Germinal center (tissue), 1 donor: ENCODE measurements at regions not wholly inside any gene's neighbourhood (a gene's known extent, or its start where the extent isn't known, plus 50 kb on each side); places are given as distances from the start of the nearest gene placed in this dataset.
"Not testable (repeated sequence)": the region's sequence is repeated elsewhere in the genome, so short reads cannot be mapped to it uniquely, and the experiment has no call there.

ENCODE experiments used
- DNase-seq: peaks from one replicate; pipeline ENCODE4 v3.0.0; 2012; ENCODE audit warnings: mixed read lengths, low spot score

GRCh38 chr10:31187607-31188210 is 131.3 kb upstream of the ZEB1 start:
- DNase-seq: no peak

- DNase-seq: no peak
Measured at GRCh38 chr10:31188792-31189406, 130.1 kb upstream of the ZEB1 start.

GRCh38 chr10:31190488-31190887 is 128.5 kb upstream of the ZEB1 start:
- no peak for DNase-seq

- DNase-seq: no peak
Measured at GRCh38 chr10:31192475-31192874, 126.5 kb upstream of the ZEB1 start.

GRCh38 chr10:31194986-31195385 is 124.0 kb upstream of the ZEB1 start:
- no peak for DNase-seq

GRCh38 chr10:31197886-31198285 is 121.1 kb upstream of the ZEB1 start:
- no peak for DNase-seq

GRCh38 chr10:31204090-31204489 is 114.9 kb upstream of the ZEB1 start:
- DNase-seq: no peak

- no peak for DNase-seq
Measured at GRCh38 chr10:31207636-31208035, 111.4 kb upstream of the ZEB1 start.

GRCh38 chr10:31209478-31209877 is 109.5 kb upstream of the ZEB1 start:
- DNase-seq: no peak

- DNase-seq: no peak
Measured at GRCh38 chr10:31210190-31210589, 108.8 kb upstream of the ZEB1 start.

- no peak for DNase-seq
Measured at GRCh38 chr10:31213959-31214358, 105.1 kb upstream of the ZEB1 start.

- DNase-seq: no peak
Measured at GRCh38 chr10:31215052-31215451, 104.0 kb upstream of the ZEB1 start.

GRCh38 chr10:31219306-31219705 is 99.7 kb upstream of the ZEB1 start:
- no peak for DNase-seq

- DNase-seq: not testable (repeated sequence)
Measured at GRCh38 chr10:31228780-31229179, 90.2 kb upstream of the ZEB1 start.

- no peak for DNase-seq
Measured at GRCh38 chr10:31239961-31240360, 79.1 kb upstream of the ZEB1 start.

- no peak for DNase-seq
Measured at GRCh38 chr10:31242902-31243301, 76.1 kb upstream of the ZEB1 start.

GRCh38 chr10:31251118-31251517 is 67.9 kb upstream of the ZEB1 start:
- DNase-seq: not testable (repeated sequence)

GRCh38 chr10:31253237-31253636 is 65.8 kb upstream of the ZEB1 start:
- DNase-seq: no peak

GRCh38 chr10:31261511-31262311 is 57.3 kb upstream of the ZEB1 start:
- no peak for DNase-seq

- no peak for DNase-seq
Measured at GRCh38 chr10:31262672-31263071, 56.3 kb upstream of the ZEB1 start.

GRCh38 chr10:31263903-31264302 is 55.1 kb upstream of the ZEB1 start:
- DNase-seq: no peak

- DNase-seq: no peak
Measured at GRCh38 chr10:31268444-31269303, 50.3 kb upstream of the ZEB1 start.
